ENCODE measurements at regions not wholly inside any gene's neighbourhood (a gene's known extent, or its start where the extent isn't known, plus 50 kb on each side); places are given as distances from the start of the nearest gene placed in this dataset.

DNA sequence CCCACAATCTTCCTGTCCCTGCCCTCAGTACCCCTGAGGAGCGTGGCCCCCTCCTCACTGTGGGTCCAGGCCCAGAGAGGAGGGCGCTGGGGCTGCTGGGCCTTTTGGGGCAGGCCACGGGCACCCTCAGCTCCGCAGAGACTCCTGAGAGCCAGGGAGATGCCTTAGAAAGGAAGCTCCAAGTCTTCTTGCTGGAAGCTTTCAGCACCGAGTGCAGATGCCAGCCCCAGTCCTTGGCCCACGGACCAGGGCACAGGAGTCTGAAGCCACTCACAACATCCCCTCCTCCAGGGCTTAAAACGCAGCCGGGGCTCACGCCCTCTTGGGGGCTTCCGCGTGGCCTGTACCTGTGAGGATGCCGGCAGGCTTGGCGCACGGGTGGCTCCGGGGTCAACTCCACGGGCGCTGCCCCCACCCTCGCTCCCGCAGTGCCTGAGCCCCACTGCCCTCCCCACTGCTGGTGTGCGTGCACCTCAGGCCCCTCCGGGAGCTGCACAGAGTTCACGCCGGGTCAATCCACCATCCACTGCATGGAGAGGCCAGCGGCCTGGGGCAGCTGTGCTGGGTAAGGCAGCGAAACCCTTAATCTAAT, 72.1 kb upstream of the CTDP1 start:
- ChIA-PET POLR2A (ENCODE audit: low non-redundant PET) (no interaction called here), CTCF (no interaction called here)
- no peak for DNase-seq (ENCODE audit: low spot score)
- Histone ChIP-seq H3K27ac (ENCODE audit: low read depth, low read length, poor library complexity, severe bottlenecking) (no peak overlapping the region), H3K4me1 (ENCODE audit: insufficient read depth, low read length, poor library complexity, severe bottlenecking) (no peaks in the 10 kb centered on the region), H3K27me3 (replicated peaks; ENCODE audit: insufficient read depth, low read depth, low read length, poor library complexity) (no peaks in the 10 kb centered on the region), H3K4me3 (ENCODE audit: low read depth, low read length, poor library complexity, severe bottlenecking) (no peak overlapping the region), H3K36me3 (ENCODE audit: insufficient read depth, low read length, poor library complexity, severe bottlenecking) (no peaks in the 10 kb centered on the region), H3K9me3 (ENCODE audit: low read depth, low read length, poor library complexity, severe bottlenecking) (no peaks in the 10 kb centered on the region)
- intact Hi-C loops (cut with micrococcal nuclease; ENCODE audit: unreplicated experiment): no loop called here
- no TSS peak for BruUV-seq (replicated peaks)
- TF ChIP-seq, protein P1, sequence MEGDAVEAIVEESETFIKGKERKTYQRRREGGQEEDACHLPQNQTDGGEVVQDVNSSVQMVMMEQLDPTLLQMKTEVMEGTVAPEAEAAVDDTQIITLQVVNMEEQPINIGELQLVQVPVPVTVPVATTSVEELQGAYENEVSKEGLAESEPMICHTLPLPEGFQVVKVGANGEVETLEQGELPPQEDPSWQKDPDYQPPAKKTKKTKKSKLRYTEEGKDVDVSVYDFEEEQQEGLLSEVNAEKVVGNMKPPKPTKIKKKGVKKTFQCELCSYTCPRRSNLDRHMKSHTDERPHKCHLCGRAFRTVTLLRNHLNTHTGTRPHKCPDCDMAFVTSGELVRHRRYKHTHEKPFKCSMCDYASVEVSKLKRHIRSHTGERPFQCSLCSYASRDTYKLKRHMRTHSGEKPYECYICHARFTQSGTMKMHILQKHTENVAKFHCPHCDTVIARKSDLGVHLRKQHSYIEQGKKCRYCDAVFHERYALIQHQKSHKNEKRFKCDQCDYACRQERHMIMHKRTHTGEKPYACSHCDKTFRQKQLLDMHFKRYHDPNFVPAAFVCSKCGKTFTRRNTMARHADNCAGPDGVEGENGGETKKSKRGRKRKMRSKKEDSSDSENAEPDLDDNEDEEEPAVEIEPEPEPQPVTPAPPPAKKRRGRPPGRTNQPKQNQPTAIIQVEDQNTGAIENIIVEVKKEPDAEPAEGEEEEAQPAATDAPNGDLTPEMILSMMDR (conservative IDR thresholded peaks at IDR 0.05; ENCODE audit: low read depth, low read length): no peak
- no peak for TF ChIP-seq EZH2 (IDR thresholded peaks at IDR 0.05; ENCODE audit: borderline replicate concordance, low read depth, low read length, poor library complexity, severe bottlenecking)

DNA sequence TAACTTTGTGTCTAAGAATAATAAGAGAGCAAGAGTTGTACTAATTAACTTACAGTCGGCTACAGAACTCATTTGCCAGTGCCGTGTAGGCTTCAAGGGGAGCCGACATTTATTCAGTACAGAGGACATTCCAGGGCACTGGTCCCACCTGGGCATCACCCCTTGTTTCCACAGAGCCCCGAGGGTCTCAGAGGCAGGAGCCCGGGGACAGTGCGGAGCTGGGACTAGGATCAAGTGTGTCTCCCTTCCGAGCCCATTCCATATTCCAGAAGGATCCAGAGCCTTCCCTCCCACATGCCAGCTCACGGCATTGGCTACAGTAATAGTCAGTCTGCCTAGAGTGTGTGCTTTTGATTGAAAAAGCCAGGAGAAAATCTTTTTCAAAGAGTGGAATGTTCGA, 71.5 kb upstream of the CTDP1 start:
- H3K36me3 ChIP-seq (ENCODE audit: insufficient read depth, low read length, poor library complexity, severe bottlenecking): no peaks in the 10 kb centered on the region
- no peak for DNase-seq (ENCODE audit: low spot score)
- POLR2A ChIA-PET (ENCODE audit: low non-redundant PET): no interaction called here
- H3K4me3 ChIP-seq (ENCODE audit: low read depth, low read length, poor library complexity, severe bottlenecking): no peak overlapping the region
- CTCF ChIA-PET: no interaction called here
- BruUV-seq (replicated peaks): no TSS peak
- TF ChIP-seq EZH2 (IDR thresholded peaks at IDR 0.05; ENCODE audit: borderline replicate concordance, low read depth, low read length, poor library complexity, severe bottlenecking): no peak
- TF ChIP-seq, protein P1 (conservative IDR thresholded peaks at IDR 0.05; ENCODE audit: low read depth, low read length): no peak
- H3K27me3 ChIP-seq (replicated peaks; ENCODE audit: insufficient read depth, low read depth, low read length, poor library complexity): no peaks in the 10 kb centered on the region
- no peaks in the 10 kb centered on the region for H3K4me1 ChIP-seq (ENCODE audit: insufficient read depth, low read length, poor library complexity, severe bottlenecking)
- intact Hi-C loops (cut with micrococcal nuclease; ENCODE audit: unreplicated experiment): no loop called here
- no peak overlapping the region for H3K27ac ChIP-seq (ENCODE audit: low read depth, low read length, poor library complexity, severe bottlenecking)
- no peaks in the 10 kb centered on the region for H3K9me3 ChIP-seq (ENCODE audit: low read depth, low read length, poor library complexity, severe bottlenecking)

DNA sequence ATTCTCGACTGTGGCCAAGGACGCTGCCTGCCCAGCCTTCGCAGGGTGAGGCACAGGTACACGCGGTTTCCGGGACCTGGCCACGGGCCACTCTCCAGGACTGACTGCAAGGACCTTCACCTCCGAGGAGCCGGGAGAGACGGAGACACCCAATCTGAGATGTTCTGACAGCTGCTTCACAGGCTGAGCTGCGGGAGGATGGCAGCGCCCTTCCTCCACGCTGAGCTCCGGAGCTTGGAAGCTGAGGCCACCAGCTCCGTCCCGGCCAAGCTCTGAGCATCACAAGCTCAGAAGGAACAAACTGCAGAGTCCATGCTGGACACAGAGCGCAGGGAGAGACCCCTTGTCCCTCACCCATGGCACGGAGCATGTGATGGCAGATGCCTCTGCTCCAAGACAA, 71.1 kb upstream of the CTDP1 start:
- TF ChIP-seq EZH2 (IDR thresholded peaks at IDR 0.05; ENCODE audit: borderline replicate concordance, low read depth, low read length, poor library complexity, severe bottlenecking): no peak
- TF ChIP-seq, protein P1 (conservative IDR thresholded peaks at IDR 0.05; ENCODE audit: low read depth, low read length): no peak
- BruUV-seq (replicated peaks): no TSS peak
- ChIA-PET CTCF (no interaction called here), POLR2A (ENCODE audit: low non-redundant PET) (no interaction called here)
- DNase-seq (ENCODE audit: low spot score): no peak
- H3K4me3 ChIP-seq (ENCODE audit: low read depth, low read length, poor library complexity, severe bottlenecking): no peak overlapping the region
- no peaks in the 10 kb centered on the region for H3K9me3 ChIP-seq (ENCODE audit: low read depth, low read length, poor library complexity, severe bottlenecking)
- no peaks in the 10 kb centered on the region for H3K27me3 ChIP-seq (replicated peaks; ENCODE audit: insufficient read depth, low read depth, low read length, poor library complexity)
- H3K36me3 ChIP-seq (ENCODE audit: insufficient read depth, low read length, poor library complexity, severe bottlenecking): no peaks in the 10 kb centered on the region
- H3K27ac ChIP-seq (ENCODE audit: low read depth, low read length, poor library complexity, severe bottlenecking): no peak overlapping the region
- H3K4me1 ChIP-seq (ENCODE audit: insufficient read depth, low read length, poor library complexity, severe bottlenecking): no peaks in the 10 kb centered on the region
- intact Hi-C loops (cut with micrococcal nuclease; ENCODE audit: unreplicated experiment): no loop called here
